GM20000 (cell line): ENCODE measurements at regions not wholly inside any gene's neighbourhood (a gene's known extent, or its start where the extent isn't known, plus 50 kb on each side); places are given as distances from the start of the nearest gene placed in this dataset.

Experiments used
- DNase-seq: peaks from one replicate; pipeline ENCODE4 v3.0.0; 2012; ENCODE audit warnings: low spot score
- CTCF ChIP-seq: IDR thresholded peaks from 2 replicates; pipeline ENCODE4 v1.5.1; 2012; ENCODE audit warnings: mild to moderate bottlenecking, control low read depth; ENCODE audit errors: extremely low read depth, missing control alignments

GRCh38 chr12:59517522-59517921 lies 78.3 kb upstream of the SLC16A7 start:
- TF ChIP-seq CTCF, result no peak
- DNase-seq, result no peak

GRCh38 chr12:59500915-59501314 lies 94.9 kb upstream of the SLC16A7 start:
- TF ChIP-seq CTCF, result no peak
- no peak for DNase-seq

GRCh38 chr12:59500335-59500734 lies 95.5 kb upstream of the SLC16A7 start:
- TF ChIP-seq CTCF, result no peak
- no peak for DNase-seq

DNA sequence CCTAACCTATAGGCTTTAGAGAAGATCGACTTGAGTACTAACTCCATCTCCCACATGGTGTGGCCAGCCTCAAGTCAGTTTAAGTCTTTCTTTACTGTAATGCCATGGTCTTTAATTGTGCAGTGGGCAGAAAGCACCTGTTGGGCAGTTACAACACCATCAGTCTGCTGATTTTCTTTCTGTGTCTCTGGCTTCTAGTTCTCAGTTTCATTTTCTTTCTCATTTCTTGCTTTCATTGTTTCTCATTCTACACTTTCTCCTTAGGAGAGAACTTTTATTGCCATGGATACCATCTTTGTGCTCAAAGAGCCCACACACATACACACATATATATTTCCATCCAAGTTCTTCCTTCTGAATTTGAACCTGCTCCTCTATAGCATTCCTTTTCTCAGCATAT lies 96.1 kb upstream of the SLC16A7 start:
- TF ChIP-seq CTCF, result no peak
- DNase-seq, result peak; percentile 8

GRCh38 chr12:59494617-59495016 lies 101.2 kb upstream of the SLC16A7 start:
- DNase-seq, result no peak
- no peak for TF ChIP-seq CTCF

GRCh38 chr12:59491877-59492276 lies 104.0 kb upstream of the SLC16A7 start:
- no peak for DNase-seq
- no peak for TF ChIP-seq CTCF

- DNase-seq, result no peak
- TF ChIP-seq CTCF, result no peak
These were observed 109.0 kb upstream of the SLC16A7 start for GRCh38 chr12:59486827-59487226.
